HG03575 (cell line): ENCODE measurements at regions not wholly inside any gene's neighbourhood (a gene's known extent, or its start where the extent isn't known, plus 50 kb on each side); places are given as distances from the start of the nearest gene placed in this dataset.

ENCODE experiments used
- ATAC-seq: cut with Tn5 transposase; IDR thresholded peaks from one replicate; pipeline ENCODE4 v1.9.1; 2021; ENCODE audit not compliant: unreplicated experiment, insufficient number of reproducible peaks, low FRiP score; ENCODE audit errors: extremely low read depth

- ATAC-seq, result no peak
Measured at GRCh38 chr5:86765778-86766502, 148.2 kb downstream of the COX7C start.

- no peak for ATAC-seq
Measured at GRCh38 chr5:86768699-86769202, 151.0 kb downstream of the COX7C start.

GRCh38 chr5:86780018-86780417, 162.3 kb downstream of the COX7C start:
- ATAC-seq, result no peak

- ATAC-seq, result no peak
Measured at GRCh38 chr5:86786955-86787354, 169.2 kb downstream of the COX7C start.

- ATAC-seq, result no peak
Measured at GRCh38 chr5:86795659-86796058, 177.9 kb downstream of the COX7C start.

- ATAC-seq, result no peak
Measured at GRCh38 chr5:86797677-86798076, 179.9 kb downstream of the COX7C start.

GRCh38 chr5:86806206-86806605, 188.5 kb downstream of the COX7C start:
- ATAC-seq, result no peak

GRCh38 chr5:86807046-86808031, 189.6 kb downstream of the COX7C start:
- no peak for ATAC-seq

GRCh38 chr5:86814315-86814714, 196.6 kb downstream of the COX7C start:
- no peak for ATAC-seq

GRCh38 chr5:86814907-86815306, 197.2 kb downstream of the COX7C start:
- ATAC-seq, result no peak

- no peak for ATAC-seq
Measured at GRCh38 chr5:86824637-86825036, 206.9 kb downstream of the COX7C start.

GRCh38 chr5:86831128-86831527, 213.4 kb downstream of the COX7C start:
- ATAC-seq, result no peak

- ATAC-seq, result no peak
Measured at GRCh38 chr5:86833868-86834267, 216.1 kb downstream of the COX7C start.

- ATAC-seq, result no peak
Measured at GRCh38 chr5:86837610-86838009, 219.9 kb downstream of the COX7C start.

GRCh38 chr5:86838083-86838482, 220.3 kb downstream of the COX7C start:
- ATAC-seq, result no peak

- no peak for ATAC-seq
Measured at GRCh38 chr5:86841000-86841644, 223.4 kb downstream of the COX7C start.

GRCh38 chr5:86858442-86858841, 240.7 kb downstream of the COX7C start:
- ATAC-seq, result no peak

GRCh38 chr5:86861512-86861911, 243.8 kb downstream of the COX7C start:
- no peak for ATAC-seq

GRCh38 chr5:86862093-86862492, 244.4 kb downstream of the COX7C start:
- ATAC-seq, result no peak
